ENCODE measurements at regions not wholly inside any gene's neighbourhood (a gene's known extent, or its start where the extent isn't known, plus 50 kb on each side); places are given as distances from the start of the nearest gene placed in this dataset.
"Not testable (repeated sequence)": the region's sequence is repeated elsewhere in the genome, so short reads cannot be mapped to it uniquely, and the experiment has no call there.

GRCh38 chr7:68706291-68706690, 892.0 kb upstream of the AUTS2 start:
- peak; percentile 86 for DNase-seq (ENCODE audit: low spot score)

- DNase-seq (ENCODE audit: low spot score): no peak
These were observed 891.1 kb upstream of the AUTS2 start for GRCh38 chr7:68707159-68707558.

- DNase-seq (ENCODE audit: low spot score): no peak
These were observed 890.3 kb upstream of the AUTS2 start for GRCh38 chr7:68707958-68708357.

GRCh38 chr7:68712956-68713495, 885.2 kb upstream of the AUTS2 start:
- no peak for DNase-seq (ENCODE audit: low spot score)

- not testable (repeated sequence) for DNase-seq (ENCODE audit: low spot score)
These were observed 884.1 kb upstream of the AUTS2 start for GRCh38 chr7:68714135-68714534.

- no peak for DNase-seq (ENCODE audit: low spot score)
These were observed 882.4 kb upstream of the AUTS2 start for GRCh38 chr7:68715907-68716306.

GRCh38 chr7:68717176-68717575, 881.1 kb upstream of the AUTS2 start:
- no peak for DNase-seq (ENCODE audit: low spot score)

GRCh38 chr7:68718097-68718551, 880.2 kb upstream of the AUTS2 start:
- no peak for DNase-seq (ENCODE audit: low spot score)

GRCh38 chr7:68720697-68721096, 877.6 kb upstream of the AUTS2 start:
- no peak for DNase-seq (ENCODE audit: low spot score)

GRCh38 chr7:68722044-68722443, 876.2 kb upstream of the AUTS2 start:
- DNase-seq (ENCODE audit: low spot score): no peak

- DNase-seq (ENCODE audit: low spot score): no peak
These were observed 873.3 kb upstream of the AUTS2 start for GRCh38 chr7:68724965-68725364.

GRCh38 chr7:68725843-68726785, 872.2 kb upstream of the AUTS2 start:
- DNase-seq (ENCODE audit: low spot score): no peak

GRCh38 chr7:68728720-68729119, 869.6 kb upstream of the AUTS2 start:
- DNase-seq (ENCODE audit: low spot score): not testable (repeated sequence)

GRCh38 chr7:68729371-68729770, 868.9 kb upstream of the AUTS2 start:
- no peak for DNase-seq (ENCODE audit: low spot score)

- DNase-seq (ENCODE audit: low spot score): no peak
These were observed 868.1 kb upstream of the AUTS2 start for GRCh38 chr7:68730194-68730593.

GRCh38 chr7:68730964-68731363, 867.3 kb upstream of the AUTS2 start:
- no peak for DNase-seq (ENCODE audit: low spot score)

- DNase-seq (ENCODE audit: low spot score): peak; percentile 18
These were observed 864.8 kb upstream of the AUTS2 start for GRCh38 chr7:68733219-68734153.

GRCh38 chr7:68734431-68734830, 863.8 kb upstream of the AUTS2 start:
- no peak for DNase-seq (ENCODE audit: low spot score)

GRCh38 chr7:68739306-68739705, 859.0 kb upstream of the AUTS2 start:
- no peak for DNase-seq (ENCODE audit: low spot score)

- no peak for DNase-seq (ENCODE audit: low spot score)
These were observed 854.2 kb upstream of the AUTS2 start for GRCh38 chr7:68744036-68744435.

- no peak for DNase-seq (ENCODE audit: low spot score)
These were observed 849.1 kb upstream of the AUTS2 start for GRCh38 chr7:68748934-68749900.

All from COLO829 (cell line).